CD4-positive, alpha-beta T cell (primary cell): ENCODE measurements at regions not wholly inside any gene's neighbourhood (a gene's known extent, or its start where the extent isn't known, plus 50 kb on each side); places are given as distances from the start of the nearest gene placed in this dataset.

Experiments used
- ATAC-seq: fragments of 200-7000 bp; cut with Tn5 transposase; one replicate; pipeline ENCODE4 v1.10.0; 2022; ENCODE audit warnings: mild to moderate bottlenecking; ENCODE audit not compliant: poor library complexity
- CTCF ChIA-PET: fragments of 350-600 bp; sonication (Branson Sonifier 250); formaldehyde crosslinking; loops from one replicate; lab custom pipeline; 2021; ENCODE audit warnings: antibody characterized with exemption, inconsistent platforms; lab: Charles Lee
- POLR2A ChIA-PET: fragments of 350-600 bp; sonication (Branson Sonifier 250); formaldehyde crosslinking; loops from one replicate; lab custom pipeline; 2021; ENCODE audit warnings: antibody characterized with exemption, inconsistent platforms; lab: Charles Lee
- DNase-seq, 14 experiments: peaks; one replicate each; pipeline ENCODE4 v3.0.0-alpha.2; 2013 to 2020; ENCODE audit warnings: mixed read lengths in 2 of 14
- H3K27ac ChIP-seq, 2 donors: one replicate each; pipeline versions ENCODE4 v1.5.1 to v1.7.0; 2013; ENCODE audit warnings: low read length in 2 of 2, low read depth in 1 of 2, mild to moderate bottlenecking in 1 of 2
- H3K27me3 ChIP-seq, 2 experiments: 1 replicate in 1 of 2; 2 replicates in 1 of 2; pipeline versions ENCODE4 v1.6.1 to v1.7.0; 2013; ENCODE audit warnings: low read length in 2 of 2, control low read depth in 1 of 2, mild to moderate bottlenecking in 1 of 2, moderate library complexity in 1 of 2; ENCODE audit not compliant: insufficient read depth in 2 of 2, control insufficient read depth in 1 of 2
- H3K36me3 ChIP-seq: one replicate; pipeline ENCODE4 v1.6.1; 2013; ENCODE audit warnings: low read length, control low read depth; ENCODE audit not compliant: insufficient read depth
- H3K4me1 ChIP-seq: one replicate; pipeline ENCODE4 v1.6.1; 2013; ENCODE audit warnings: low read length, control low read depth; ENCODE audit not compliant: insufficient read depth
- H3K4me3 ChIP-seq: one replicate; pipeline ENCODE4 v1.5.1; 2013; ENCODE audit warnings: mild to moderate bottlenecking, low read length, moderate library complexity
- H3K9me3 ChIP-seq, 2 experiments: 1 replicate in 1 of 2; 2 replicates in 1 of 2; pipeline versions ENCODE4 v1.6.1 to v1.7.0; 2013; ENCODE audit warnings: low read length in 2 of 2, mild to moderate bottlenecking in 2 of 2, control low read depth in 1 of 2, moderate library complexity in 1 of 2; ENCODE audit not compliant: control insufficient read depth in 1 of 2, insufficient read depth in 1 of 2
- H3K27ac Mint-ChIP-seq: one replicate; pipeline ENCODE4 v1.8.0; 2020; ENCODE audit warnings: mixed read lengths
- H3K27me3 Mint-ChIP-seq: one replicate; pipeline ENCODE4 v1.8.0; 2021; ENCODE audit warnings: mixed read lengths
- H3K36me3 Mint-ChIP-seq: one replicate; pipeline ENCODE4 v1.8.0; 2021; ENCODE audit warnings: low read depth, mixed read lengths
- H3K4me1 Mint-ChIP-seq: one replicate; pipeline ENCODE4 v1.8.0; 2021; ENCODE audit warnings: low read depth, mixed read lengths
- H3K4me3 Mint-ChIP-seq: one replicate; pipeline ENCODE4 v1.8.0; 2020; ENCODE audit warnings: mild to moderate bottlenecking, mixed read lengths
- H3K9me3 Mint-ChIP-seq: one replicate; pipeline ENCODE4 v1.8.0; 2020; ENCODE audit warnings: mixed read lengths
- intact Hi-C, 2 experiments: fragments of 100-400 bp; cut with DNase I in 1 of 2; cut with micrococcal nuclease in 1 of 2; formaldehyde crosslinking; loops; one replicate each; pipeline versions ENCODE4 v1.15.1 to v1.9.0; 2023 to 2025; cut with DNase I, micrococcal nuclease
- TF ChIP-seq, protein P1 (sequence below): fragments of 200-600 bp; IDR thresholded peaks from one replicate; pipeline ENCODE4 v1.8.0; 2022; ENCODE audit warnings: antibody characterized with exemption, mild to moderate bottlenecking

- peaks cover 28% of the 10 kb centered on the region for H3K27me3 Mint-ChIP-seq
- H3K9me3 ChIP-seq = no peaks in the 10 kb centered on the region
- no peaks in the 10 kb centered on the region for H3K27me3 ChIP-seq
- no peak overlapping the region for H3K27ac Mint-ChIP-seq
- ATAC-seq (peak; percentile 68), DNase-seq (peak; percentile 38 to 84 (median 54))
- H3K4me1 Mint-ChIP-seq = peaks cover 33% of the 10 kb centered on the region
- intact Hi-C loops = loop anchor here (1.0 kb wide), 1 partner anchor 284 kb away; no protein-coding TSS in a partner anchor
- H3K4me3 Mint-ChIP-seq = no peak overlapping the region
- H3K36me3 Mint-ChIP-seq = no peaks in the 10 kb centered on the region
- no peaks in the 10 kb centered on the region for H3K36me3 ChIP-seq
- ChIA-PET CTCF (interaction anchor here (0.6 to 1.9 kb wide), 13 partner anchors 9 to 585 kb away, joined by 3 to 10 read pairs (median 3); no protein-coding TSS in a partner anchor), POLR2A (no interaction called here)
- no peak overlapping the region for H3K4me3 ChIP-seq
- no peak overlapping the region for H3K27ac ChIP-seq
- peaks cover 34% of the 10 kb centered on the region for H3K4me1 ChIP-seq
- no peaks in the 10 kb centered on the region for H3K9me3 Mint-ChIP-seq
- TF ChIP-seq, protein P1, sequence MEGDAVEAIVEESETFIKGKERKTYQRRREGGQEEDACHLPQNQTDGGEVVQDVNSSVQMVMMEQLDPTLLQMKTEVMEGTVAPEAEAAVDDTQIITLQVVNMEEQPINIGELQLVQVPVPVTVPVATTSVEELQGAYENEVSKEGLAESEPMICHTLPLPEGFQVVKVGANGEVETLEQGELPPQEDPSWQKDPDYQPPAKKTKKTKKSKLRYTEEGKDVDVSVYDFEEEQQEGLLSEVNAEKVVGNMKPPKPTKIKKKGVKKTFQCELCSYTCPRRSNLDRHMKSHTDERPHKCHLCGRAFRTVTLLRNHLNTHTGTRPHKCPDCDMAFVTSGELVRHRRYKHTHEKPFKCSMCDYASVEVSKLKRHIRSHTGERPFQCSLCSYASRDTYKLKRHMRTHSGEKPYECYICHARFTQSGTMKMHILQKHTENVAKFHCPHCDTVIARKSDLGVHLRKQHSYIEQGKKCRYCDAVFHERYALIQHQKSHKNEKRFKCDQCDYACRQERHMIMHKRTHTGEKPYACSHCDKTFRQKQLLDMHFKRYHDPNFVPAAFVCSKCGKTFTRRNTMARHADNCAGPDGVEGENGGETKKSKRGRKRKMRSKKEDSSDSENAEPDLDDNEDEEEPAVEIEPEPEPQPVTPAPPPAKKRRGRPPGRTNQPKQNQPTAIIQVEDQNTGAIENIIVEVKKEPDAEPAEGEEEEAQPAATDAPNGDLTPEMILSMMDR = peak; percentile 66
Observed at GRCh38 chr11:45371251-45372115, 85.3 kb upstream of the SYT13 start.

DNA sequence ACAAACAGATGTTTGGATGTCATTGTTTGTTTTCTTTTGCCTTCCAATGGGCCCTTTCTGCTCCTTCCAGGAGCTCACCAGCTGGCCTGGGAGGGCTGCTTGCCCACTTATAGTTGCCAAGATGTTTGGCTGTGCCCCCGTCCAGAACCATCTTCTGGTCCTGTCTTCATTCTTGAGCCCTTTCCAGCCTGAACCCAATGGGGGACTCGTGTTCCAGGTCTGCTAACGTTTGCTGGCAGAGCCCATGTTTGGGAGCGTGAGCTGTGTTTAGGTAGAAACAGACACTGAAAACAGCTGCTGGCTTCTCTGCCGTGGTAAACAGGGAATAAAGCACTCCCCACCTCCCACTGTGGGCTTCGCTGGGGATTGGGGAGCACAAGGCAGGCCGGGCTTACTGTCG, 83.2 kb upstream of the SYT13 start:
- Histone ChIP-seq H3K4me1 (peaks cover 21% of the 10 kb centered on the region), H3K36me3 (no peaks in the 10 kb centered on the region), H3K9me3 (no peaks in the 10 kb centered on the region), H3K27ac (no peak overlapping the region), H3K27me3 (no peaks in the 10 kb centered on the region), H3K4me3 (no peak overlapping the region)
- TF ChIP-seq, protein P1 = no peak
- DNase-seq = no peak
- H3K4me1 Mint-ChIP-seq = peaks cover 16% of the 10 kb centered on the region
- POLR2A ChIA-PET = no interaction called here
- no peak overlapping the region for H3K4me3 Mint-ChIP-seq
- peaks cover 25% of the 10 kb centered on the region for H3K27me3 Mint-ChIP-seq
- no peak overlapping the region for H3K27ac Mint-ChIP-seq
- H3K36me3 Mint-ChIP-seq = no peaks in the 10 kb centered on the region
- no peaks in the 10 kb centered on the region for H3K9me3 Mint-ChIP-seq
- no peak for ATAC-seq
- intact Hi-C loops = no loop called here
- CTCF ChIA-PET = no interaction called here

GRCh38 chr11:45368697-45369096, 82.6 kb upstream of the SYT13 start:
- no peak overlapping the region for H3K27ac Mint-ChIP-seq
- TF ChIP-seq, protein P1 = no peak
- CTCF ChIA-PET = no interaction called here

More at GRCh38 chr11:45368697-45369096, 82.6 kb upstream of the SYT13 start:
- Mint-ChIP-seq H3K27me3 (peaks cover 31% of the 10 kb centered on the region), H3K4me1 (peaks cover 10% of the 10 kb centered on the region), H3K4me3 (no peak overlapping the region), H3K9me3 (no peaks in the 10 kb centered on the region), H3K36me3 (no peaks in the 10 kb centered on the region)
- Histone ChIP-seq H3K4me1 (peaks cover 15% of the 10 kb centered on the region), H3K9me3 (no peaks in the 10 kb centered on the region), H3K36me3 (no peaks in the 10 kb centered on the region), H3K4me3 (no peak overlapping the region), H3K27ac (no peak overlapping the region), H3K27me3 (no peaks in the 10 kb centered on the region)
- DNase-seq (no peak), ATAC-seq (no peak)
- POLR2A ChIA-PET = no interaction called here
- intact Hi-C loops = no loop called here
